ENCODE measurements at regions not wholly inside any gene's neighbourhood (a gene's known extent, or its start where the extent isn't known, plus 50 kb on each side); places are given as distances from the start of the nearest gene placed in this dataset.

GRCh38 chr15:61623746-61624145 is 394.6 kb upstream of the RORA start:
- TF ChIP-seq EZH2 (IDR thresholded peaks at IDR 0.05; ENCODE audit: borderline replicate concordance) = no peak
- TF ChIP-seq CTCF (IDR thresholded peaks at IDR 0.05; ENCODE audit: poor library complexity) = no peak
- TF ChIP-seq EZH2phosphoT487 (IDR thresholded peaks at IDR 0.05; ENCODE audit: low read depth, severe bottlenecking, unreplicated experiment) = no peak
